Natural killer cell (primary cell): ENCODE measurements at regions not wholly inside any gene's neighbourhood (a gene's known extent, or its start where the extent isn't known, plus 50 kb on each side); places are given as distances from the start of the nearest gene placed in this dataset.

ENCODE experiments used
- ATAC-seq, 3 donors: fragments of 150-1000 bp in 2 of 3; fragments of 200-7000 bp in 1 of 3; cut with Tn5 transposase; 1 replicate in 1 of 3; 2 replicates in 2 of 3; pipeline ENCODE4 v1.10.0; 2021; ENCODE audit warnings: mild to moderate bottlenecking in 2 of 3, moderate library complexity in 2 of 3
- DNase-seq, 2 donors: peaks; one replicate each; pipeline versions ENCODE4 v3.0.0 to v3.0.0-alpha.2; 2013 to 2021; ENCODE audit warnings: mixed read lengths in 1 of 2
- H3K27ac ChIP-seq: one replicate; pipeline ENCODE4 v1.5.1; 2013; ENCODE audit warnings: mild to moderate bottlenecking, low read length
- H3K27me3 ChIP-seq: one replicate; pipeline ENCODE4 v1.6.1; 2013; ENCODE audit warnings: low read length; ENCODE audit not compliant: control insufficient read depth, insufficient read depth
- H3K36me3 ChIP-seq: one replicate; pipeline ENCODE4 v1.6.1; 2013; ENCODE audit warnings: low read length; ENCODE audit not compliant: control insufficient read depth, insufficient read depth
- H3K4me1 ChIP-seq: one replicate; pipeline ENCODE4 v1.6.1; 2013; ENCODE audit warnings: low read length; ENCODE audit not compliant: control insufficient read depth, insufficient read depth
- H3K4me3 ChIP-seq: one replicate; pipeline ENCODE4 v1.5.1; 2013; ENCODE audit warnings: low read length
- H3K9me3 ChIP-seq: one replicate; pipeline ENCODE4 v1.6.1; 2013; ENCODE audit warnings: low read length; ENCODE audit not compliant: control insufficient read depth, insufficient read depth
- H3K27ac Mint-ChIP-seq, 2 donors: one replicate each; pipeline ENCODE4 v1.8.0; 2022; ENCODE audit warnings: mild to moderate bottlenecking in 2 of 2, mixed read lengths in 2 of 2, moderate library complexity in 1 of 2
- H3K27me3 Mint-ChIP-seq, 2 donors: one replicate each; pipeline ENCODE4 v1.8.0; 2022; ENCODE audit warnings: low read depth in 2 of 2, mixed read lengths in 2 of 2
- H3K36me3 Mint-ChIP-seq: one replicate; pipeline ENCODE4 v1.8.0; 2022; ENCODE audit warnings: mixed read lengths
- H3K4me1 Mint-ChIP-seq, 2 donors: one replicate each; pipeline ENCODE4 v1.8.0; 2022; ENCODE audit warnings: mixed read lengths in 2 of 2
- H3K4me3 Mint-ChIP-seq: one replicate; pipeline ENCODE4 v1.8.0; 2022; ENCODE audit warnings: mild to moderate bottlenecking, moderate library complexity, mixed read lengths
- H3K9me3 Mint-ChIP-seq, 2 donors: one replicate each; pipeline ENCODE4 v1.8.0; 2022; ENCODE audit warnings: mixed read lengths in 2 of 2
- WGBS: methylation state at CpG from one replicate; pipeline ENCODE4 v1.1.7; 2013; ENCODE audit warnings: missing lambda C conversion rate; ENCODE audit not compliant: insufficient coverage; 5-methylcytosine and 5-hydroxymethylcytosine counted together
- intact Hi-C: fragments of 100-400 bp; cut with micrococcal nuclease; formaldehyde crosslinking; loops from one replicate; pipeline ENCODE4 v1.14.2; 2022
- TF ChIP-seq, protein P1 (sequence below): fragments of 200-600 bp; IDR thresholded peaks from one replicate; pipeline ENCODE4 v1.8.0; 2022; ENCODE audit warnings: antibody characterized with exemption

DNA sequence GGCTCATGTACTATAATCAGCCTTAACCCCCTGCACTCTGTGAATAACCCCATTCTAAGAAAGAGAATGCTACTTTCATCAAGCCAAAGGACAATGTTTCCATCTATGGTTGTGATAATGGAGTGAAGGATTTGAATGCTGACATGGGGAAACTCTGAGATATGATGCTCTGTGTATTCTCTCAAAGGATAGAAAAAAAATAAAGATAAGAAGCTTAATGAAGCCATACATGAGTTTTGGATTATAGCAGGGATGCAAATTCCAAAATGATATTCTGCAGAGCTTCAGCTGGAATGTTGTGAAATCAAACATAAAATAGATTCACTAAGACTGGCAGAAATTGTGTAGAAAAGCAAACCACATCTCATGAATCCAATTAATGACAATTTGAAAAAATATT, 1074.1 kb downstream of the XPNPEP1 start:
- no peak for DNase-seq
- ATAC-seq = no peak
- Mint-ChIP-seq H3K27ac (no peak overlapping the region), H3K9me3 (peaks cover 11 to 12% of the 10 kb centered on the region in 2 donors), H3K36me3 (no peaks in the 10 kb centered on the region), H3K4me1 (no peaks in the 10 kb centered on the region), H3K4me3 (no peak overlapping the region), H3K27me3 (no peaks in the 10 kb centered on the region)
- no peak overlapping the region for H3K27ac ChIP-seq
- H3K4me1 ChIP-seq = no peaks in the 10 kb centered on the region
- H3K27me3 ChIP-seq = no peaks in the 10 kb centered on the region
- intact Hi-C loops = no loop called here
- no peak overlapping the region for H3K4me3 ChIP-seq
- no peaks in the 10 kb centered on the region for H3K9me3 ChIP-seq
- TF ChIP-seq, protein P1, sequence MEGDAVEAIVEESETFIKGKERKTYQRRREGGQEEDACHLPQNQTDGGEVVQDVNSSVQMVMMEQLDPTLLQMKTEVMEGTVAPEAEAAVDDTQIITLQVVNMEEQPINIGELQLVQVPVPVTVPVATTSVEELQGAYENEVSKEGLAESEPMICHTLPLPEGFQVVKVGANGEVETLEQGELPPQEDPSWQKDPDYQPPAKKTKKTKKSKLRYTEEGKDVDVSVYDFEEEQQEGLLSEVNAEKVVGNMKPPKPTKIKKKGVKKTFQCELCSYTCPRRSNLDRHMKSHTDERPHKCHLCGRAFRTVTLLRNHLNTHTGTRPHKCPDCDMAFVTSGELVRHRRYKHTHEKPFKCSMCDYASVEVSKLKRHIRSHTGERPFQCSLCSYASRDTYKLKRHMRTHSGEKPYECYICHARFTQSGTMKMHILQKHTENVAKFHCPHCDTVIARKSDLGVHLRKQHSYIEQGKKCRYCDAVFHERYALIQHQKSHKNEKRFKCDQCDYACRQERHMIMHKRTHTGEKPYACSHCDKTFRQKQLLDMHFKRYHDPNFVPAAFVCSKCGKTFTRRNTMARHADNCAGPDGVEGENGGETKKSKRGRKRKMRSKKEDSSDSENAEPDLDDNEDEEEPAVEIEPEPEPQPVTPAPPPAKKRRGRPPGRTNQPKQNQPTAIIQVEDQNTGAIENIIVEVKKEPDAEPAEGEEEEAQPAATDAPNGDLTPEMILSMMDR = no peak
- H3K36me3 ChIP-seq = no peaks in the 10 kb centered on the region

- no peak overlapping the region for H3K27ac ChIP-seq
- H3K4me3 ChIP-seq = no peak overlapping the region
- no peaks in the 10 kb centered on the region for H3K36me3 ChIP-seq
- H3K27ac Mint-ChIP-seq = no peak overlapping the region
- ATAC-seq (no peak), DNase-seq (no peak)
- H3K36me3 Mint-ChIP-seq = no peaks in the 10 kb centered on the region
- no peak overlapping the region for H3K4me3 Mint-ChIP-seq
- H3K4me1 ChIP-seq = no peaks in the 10 kb centered on the region
- no CpG with 5 or more reads among the region's 1 CpG for WGBS
- TF ChIP-seq, protein P1 = no peak
- no peaks in the 10 kb centered on the region for H3K9me3 ChIP-seq
- H3K9me3 Mint-ChIP-seq = peaks cover 14 to 15% of the 10 kb centered on the region in 2 donors
- no peaks in the 10 kb centered on the region for H3K27me3 Mint-ChIP-seq
- H3K4me1 Mint-ChIP-seq = no peaks in the 10 kb centered on the region
- intact Hi-C loops = no loop called here
- H3K27me3 ChIP-seq = no peaks in the 10 kb centered on the region
Observed at GRCh38 chr10:108848046-108848445, 1075.3 kb downstream of the XPNPEP1 start.

DNA sequence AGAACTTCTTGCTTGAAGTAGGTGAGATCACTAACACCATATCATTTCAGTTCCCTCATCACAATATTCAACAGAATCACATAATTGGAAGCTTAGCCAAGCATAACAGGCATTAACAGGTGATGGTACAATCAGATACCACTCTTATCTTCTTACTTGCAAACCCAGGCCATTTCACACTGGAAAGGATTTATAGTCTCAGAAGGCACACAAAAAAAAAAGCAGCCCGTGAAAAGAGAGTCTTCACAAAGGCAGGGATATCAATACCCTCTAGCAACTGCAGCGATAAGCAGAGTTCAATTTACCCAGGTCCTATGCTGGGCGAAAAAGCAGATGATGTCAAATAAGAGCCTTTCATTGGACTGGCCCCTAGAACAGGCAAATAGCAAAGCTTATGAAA, 1082.4 kb downstream of the XPNPEP1 start:
- H3K9me3 ChIP-seq = no peaks in the 10 kb centered on the region
- intact Hi-C loops = no loop called here
- H3K4me1 ChIP-seq = no peaks in the 10 kb centered on the region
- Mint-ChIP-seq H3K27ac (no peak overlapping the region), H3K9me3 (peaks cover 10 to 14% of the 10 kb centered on the region in 2 donors), H3K4me1 (no peaks in the 10 kb centered on the region), H3K27me3 (no peaks in the 10 kb centered on the region), H3K36me3 (no peaks in the 10 kb centered on the region), H3K4me3 (no peak overlapping the region)
- no peaks in the 10 kb centered on the region for H3K36me3 ChIP-seq
- ATAC-seq (no peak), DNase-seq (no peak)
- no peaks in the 10 kb centered on the region for H3K27me3 ChIP-seq
- H3K27ac ChIP-seq = no peak overlapping the region
- 72% methylated on average over 3 of the region's 3 CpGs for WGBS
- H3K4me3 ChIP-seq = no peak overlapping the region
- TF ChIP-seq, protein P1 = no peak

DNA sequence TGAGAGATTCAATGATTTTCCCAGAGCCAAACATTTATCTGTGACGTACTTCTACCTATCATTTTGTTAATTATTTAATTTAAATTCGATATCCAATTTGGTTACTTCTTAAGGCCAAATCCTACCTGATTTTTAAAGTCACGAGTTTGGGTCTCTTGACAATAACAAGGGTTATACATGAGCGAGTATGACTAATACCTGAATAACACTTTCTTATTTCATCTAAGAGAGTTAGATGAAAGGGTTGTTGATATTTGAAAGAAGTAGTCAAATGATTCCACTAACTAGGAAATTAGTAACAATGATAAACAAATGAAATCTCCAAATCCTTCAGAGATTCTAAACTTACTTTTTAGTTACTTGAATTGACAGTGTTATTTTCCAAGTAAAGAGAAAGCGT, 1086.9 kb downstream of the XPNPEP1 start:
- no peaks in the 10 kb centered on the region for H3K36me3 ChIP-seq
- no peak for DNase-seq
- no peak overlapping the region for H3K27ac Mint-ChIP-seq
- ATAC-seq = no peak
- H3K4me3 Mint-ChIP-seq = no peak overlapping the region
- H3K4me1 ChIP-seq = no peaks in the 10 kb centered on the region
- no peaks in the 10 kb centered on the region for H3K4me1 Mint-ChIP-seq
- no peak overlapping the region for H3K27ac ChIP-seq
- H3K4me3 ChIP-seq = no peak overlapping the region
- no peaks in the 10 kb centered on the region for H3K36me3 Mint-ChIP-seq
- H3K9me3 ChIP-seq = no peaks in the 10 kb centered on the region
- peaks cover 8 to 10% of the 10 kb centered on the region in 2 donors for H3K9me3 Mint-ChIP-seq
- H3K27me3 ChIP-seq = no peaks in the 10 kb centered on the region
- no peaks in the 10 kb centered on the region for H3K27me3 Mint-ChIP-seq
- 90% methylated on average over 2 of the region's 5 CpGs for WGBS
- intact Hi-C loops = no loop called here
- TF ChIP-seq, protein P1 = no peak
